ENCODE measurements at regions not wholly inside any gene's neighbourhood (a gene's known extent, or its start where the extent isn't known, plus 50 kb on each side); places are given as distances from the start of the nearest gene placed in this dataset.

GRCh38 chr1:29762635-29763034 lies 526.3 kb downstream of the PTPRU start:
- H3K27me3 ChIP-seq: peaks cover 5 to 15% (median 7%) of the 10 kb centered on the region in 3 donors
- no peak overlapping the region for H3K4me3 ChIP-seq
- H3K27ac ChIP-seq: no peak overlapping the region
- intact Hi-C loops (cut with DNase I; ENCODE audit: low total_unique reads) (no loop called here), in situ Hi-C loops (cut with MboI; ENCODE audit: low sequenced_read_pairs in 4 of 4) (no loop called here)
- no peak for ATAC-seq
- H3K9me3 ChIP-seq: no peaks in the 10 kb centered on the region
- no peak for TF ChIP-seq POLR2A (IDR thresholded peaks at IDR 0.05)
- TF ChIP-seq CTCF (IDR thresholded peaks at IDR 0.05 in 4 of 5, conservative IDR thresholded peaks at IDR 0.05 in 1 of 5): no peak
- DNase-seq: no peak
- H3K36me3 ChIP-seq: no peaks in the 10 kb centered on the region
- H3K4me1 ChIP-seq: no peaks in the 10 kb centered on the region

GRCh38 chr1:29761159-29761928 lies 525.0 kb downstream of the PTPRU start:
- intact Hi-C loops (cut with DNase I; ENCODE audit: low total_unique reads): no loop called here
- in situ Hi-C loops (cut with MboI; ENCODE audit: low sequenced_read_pairs in 4 of 4): no loop called here
- Histone ChIP-seq H3K4me3 (no peak overlapping the region), H3K4me1 (no peaks in the 10 kb centered on the region), H3K27ac (no peak overlapping the region), H3K36me3 (no peaks in the 10 kb centered on the region), H3K9me3 (no peaks in the 10 kb centered on the region), H3K27me3 (peaks cover 3 to 11% (median 5%) of the 10 kb centered on the region in 3 donors)
- no peak for TF ChIP-seq CTCF (IDR thresholded peaks at IDR 0.05 in 4 of 5, conservative IDR thresholded peaks at IDR 0.05 in 1 of 5)
- TF ChIP-seq POLR2A (IDR thresholded peaks at IDR 0.05): no peak
- ATAC-seq (no peak), DNase-seq (no peak)

DNA sequence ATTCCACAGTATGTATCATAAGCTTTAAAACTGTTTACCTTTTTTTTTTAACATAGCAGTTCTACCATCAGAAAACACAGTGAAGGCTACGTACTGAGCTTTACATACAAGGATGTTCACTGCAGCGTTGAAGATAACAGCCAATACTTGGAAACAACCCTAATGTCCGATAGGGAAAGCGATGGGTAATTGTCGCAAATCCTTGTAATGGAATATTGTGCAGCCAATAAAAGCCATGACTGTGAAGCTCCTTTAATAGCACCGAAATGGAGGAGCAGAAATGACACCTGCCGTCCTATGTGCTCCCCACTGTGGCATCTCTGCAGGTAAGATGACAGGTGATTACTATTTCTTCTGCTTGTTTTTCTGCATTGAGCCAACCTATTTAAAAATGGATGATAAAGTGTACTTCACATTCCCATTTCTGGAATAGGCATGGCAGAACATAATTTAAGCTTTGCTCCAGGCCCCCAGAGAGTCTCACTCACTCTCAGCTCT lies 523.8 kb downstream of the PTPRU start:
- Histone ChIP-seq H3K27me3 (peaks cover 0 to 11% (median 5%) of the 10 kb centered on the region in 3 donors), H3K9me3 (no peaks in the 10 kb centered on the region), H3K4me1 (no peaks in the 10 kb centered on the region), H3K4me3 (no peak overlapping the region), H3K27ac (no peak overlapping the region), H3K36me3 (no peaks in the 10 kb centered on the region)
- intact Hi-C loops (cut with DNase I; ENCODE audit: low total_unique reads) (no loop called here), in situ Hi-C loops (cut with MboI; ENCODE audit: low sequenced_read_pairs in 4 of 4) (no loop called here)
- ATAC-seq: no peak
- no peak for DNase-seq
- no peak for TF ChIP-seq CTCF (IDR thresholded peaks at IDR 0.05 in 4 of 5, conservative IDR thresholded peaks at IDR 0.05 in 1 of 5)
- no peak for TF ChIP-seq POLR2A (IDR thresholded peaks at IDR 0.05)

GRCh38 chr1:29758781-29759499 lies 522.6 kb downstream of the PTPRU start:
- in situ Hi-C loops (cut with MboI; ENCODE audit: low sequenced_read_pairs in 4 of 4) (no loop called here), intact Hi-C loops (cut with DNase I; ENCODE audit: low total_unique reads) (no loop called here)
- no peaks in the 10 kb centered on the region for H3K4me1 ChIP-seq
- H3K9me3 ChIP-seq: no peaks in the 10 kb centered on the region
- no peak for TF ChIP-seq POLR2A (IDR thresholded peaks at IDR 0.05)
- no peak for TF ChIP-seq CTCF (IDR thresholded peaks at IDR 0.05 in 4 of 5, conservative IDR thresholded peaks at IDR 0.05 in 1 of 5)
- peaks cover 0 to 2% (median 2%) of the 10 kb centered on the region in 3 donors for H3K27me3 ChIP-seq
- H3K4me3 ChIP-seq: no peak overlapping the region
- DNase-seq (no peak), ATAC-seq (no peak)
- H3K36me3 ChIP-seq: no peaks in the 10 kb centered on the region
- H3K27ac ChIP-seq: no peak overlapping the region

Measured in gastrocnemius medialis (tissue), 4 donors.